IPS-NIHi7 (cell line): ENCODE measurements at regions not wholly inside any gene's neighbourhood (a gene's known extent, or its start where the extent isn't known, plus 50 kb on each side); places are given as distances from the start of the nearest gene placed in this dataset.

Experiments used
- DNase-seq: peaks from one replicate; pipeline ENCODE4 v3.0.0; 2012; ENCODE audit warnings: mixed read lengths; ENCODE audit errors: extremely low spot score

DNA sequence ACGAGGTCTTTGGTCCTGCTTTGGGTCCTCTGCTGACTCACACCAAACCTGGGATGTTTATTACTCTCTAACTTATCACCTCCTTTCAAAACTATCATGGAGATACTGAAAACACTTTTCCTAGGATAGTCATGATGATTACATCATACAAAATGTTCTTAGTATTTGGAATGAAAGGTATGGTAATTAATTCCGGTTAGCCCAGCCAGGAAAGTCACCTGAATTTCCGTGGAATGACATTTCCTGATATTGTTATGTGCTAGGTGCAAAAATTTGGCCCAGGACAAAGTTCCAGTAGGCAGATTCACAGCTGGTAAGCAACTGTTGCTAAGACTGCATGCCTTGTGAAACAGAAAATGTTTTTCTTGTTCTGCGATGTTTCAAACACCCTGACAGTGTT lies 203.4 kb downstream of the ZNF648 start:
- DNase-seq = no peak
